ENCODE measurements at regions not wholly inside any gene's neighbourhood (a gene's known extent, or its start where the extent isn't known, plus 50 kb on each side); places are given as distances from the start of the nearest gene placed in this dataset.

DNA sequence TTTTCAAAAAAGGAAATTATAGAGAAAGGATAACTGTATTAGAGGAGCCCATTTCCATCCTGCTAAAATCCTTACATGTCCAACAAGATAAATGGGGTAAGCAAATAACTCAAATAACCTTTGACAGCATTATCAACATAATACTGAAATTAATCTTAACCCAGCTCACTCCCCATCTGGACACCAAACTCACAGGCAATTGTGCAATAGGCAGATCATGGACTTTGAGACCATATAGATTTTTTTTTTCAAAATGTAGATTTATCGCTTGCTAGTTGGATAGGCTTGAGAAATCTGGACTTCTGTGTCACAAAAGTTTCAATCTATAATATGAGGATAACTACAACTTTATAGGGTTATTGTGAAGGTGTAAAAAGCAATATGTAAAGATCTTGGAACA lies 134.4 kb upstream of the ASCC3 start:
- Histone ChIP-seq H3K27ac (ENCODE audit: low read length) (no peak overlapping the region), H3K27me3 (ENCODE audit: control insufficient read depth, insufficient read depth, low read length) (no peaks in the 10 kb centered on the region)

DNA sequence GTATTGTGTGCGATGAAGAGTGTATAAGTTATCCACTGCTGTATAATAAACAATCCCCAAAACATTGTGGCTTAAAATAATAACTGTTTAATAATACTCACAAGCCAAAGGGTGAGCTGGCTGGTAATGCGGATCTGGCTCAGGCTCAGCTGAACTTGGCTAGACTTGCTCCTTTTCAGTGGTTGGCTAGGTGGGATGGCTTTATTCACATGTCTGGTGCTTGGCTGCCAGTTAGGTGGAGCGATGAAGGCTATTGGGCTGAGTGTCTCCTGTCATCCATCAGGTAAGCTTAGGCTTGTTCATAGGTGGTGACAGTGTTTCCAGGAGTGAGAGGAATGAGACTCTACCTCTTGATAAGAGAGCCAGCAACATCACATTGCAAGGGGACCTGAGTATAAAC lies 135.0 kb upstream of the ASCC3 start:
- Histone ChIP-seq H3K27me3 (ENCODE audit: control insufficient read depth, insufficient read depth, low read length) (no peaks in the 10 kb centered on the region), H3K4me3 (ENCODE audit: low read length) (no peak overlapping the region)

More for the DNA sequence above, 134.4 kb upstream of the ASCC3 start:
- Histone ChIP-seq H3K9ac (ENCODE audit: low read length) (no peak overlapping the region), H3K9me3 (ENCODE audit: control insufficient read depth, low read depth, low read length) (no peaks in the 10 kb centered on the region), H3K36me3 (ENCODE audit: control insufficient read depth, low read depth, low read length) (no peaks in the 10 kb centered on the region), H3K4me1 (ENCODE audit: control insufficient read depth, low read depth, low read length) (no peaks in the 10 kb centered on the region), H3K4me3 (ENCODE audit: low read length) (no peak overlapping the region)

DNA sequence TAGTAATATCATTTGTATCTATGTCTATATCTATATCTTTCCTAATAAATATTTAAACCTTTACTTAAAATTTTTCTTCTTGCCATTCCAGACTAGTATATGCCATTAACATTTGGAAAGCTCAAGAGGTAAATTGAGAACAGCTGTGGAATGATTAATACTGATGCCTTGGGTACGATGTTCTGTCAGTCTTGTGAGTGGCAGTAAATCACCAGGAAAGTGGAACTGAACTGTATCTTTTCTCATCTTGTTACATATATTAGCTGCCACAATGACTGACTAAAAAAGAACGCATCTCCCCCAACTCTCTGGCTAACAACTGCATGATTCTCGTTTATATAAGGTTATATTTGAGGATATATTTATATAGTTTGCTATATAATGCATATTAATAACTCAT lies 137.0 kb upstream of the ASCC3 start:
- Histone ChIP-seq H3K4me1 (ENCODE audit: control insufficient read depth, low read depth, low read length) (no peaks in the 10 kb centered on the region), H3K36me3 (ENCODE audit: control insufficient read depth, low read depth, low read length) (no peaks in the 10 kb centered on the region), H3K9me3 (ENCODE audit: control insufficient read depth, low read depth, low read length) (no peaks in the 10 kb centered on the region), H3K27me3 (ENCODE audit: control insufficient read depth, insufficient read depth, low read length) (no peaks in the 10 kb centered on the region), H3K9ac (ENCODE audit: low read length) (no peak overlapping the region), H3K4me3 (ENCODE audit: low read length) (no peak overlapping the region), H3K27ac (ENCODE audit: low read length) (no peak overlapping the region)

More for the DNA sequence above, 135.0 kb upstream of the ASCC3 start:
- Histone ChIP-seq H3K36me3 (ENCODE audit: control insufficient read depth, low read depth, low read length) (no peaks in the 10 kb centered on the region), H3K9me3 (ENCODE audit: control insufficient read depth, low read depth, low read length) (no peaks in the 10 kb centered on the region), H3K27ac (ENCODE audit: low read length) (no peak overlapping the region), H3K9ac (ENCODE audit: low read length) (no peak overlapping the region), H3K4me1 (ENCODE audit: control insufficient read depth, low read depth, low read length) (no peaks in the 10 kb centered on the region)

DNA sequence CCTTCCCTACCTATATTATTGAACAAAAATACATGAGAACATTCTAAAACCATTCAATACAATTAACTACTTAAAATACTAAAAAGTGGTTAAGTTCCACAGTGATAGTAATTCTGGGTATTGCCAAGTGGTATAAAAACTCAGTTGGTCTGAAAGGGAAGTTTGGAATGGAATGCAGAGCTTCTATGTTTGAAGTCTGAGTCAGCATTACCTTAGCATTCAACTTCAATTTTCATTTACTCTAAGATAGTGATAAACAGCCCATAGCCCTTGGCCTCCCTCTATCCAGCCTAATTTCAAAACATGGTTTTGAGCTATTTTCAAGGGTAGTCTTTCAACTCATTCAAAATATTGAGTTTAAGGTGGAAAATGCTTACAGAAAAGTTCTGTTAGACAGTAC lies 140.4 kb upstream of the ASCC3 start:
- Histone ChIP-seq H3K9me3 (ENCODE audit: control insufficient read depth, low read depth, low read length) (no peaks in the 10 kb centered on the region), H3K27me3 (ENCODE audit: control insufficient read depth, insufficient read depth, low read length) (no peaks in the 10 kb centered on the region), H3K4me1 (ENCODE audit: control insufficient read depth, low read depth, low read length) (no peaks in the 10 kb centered on the region), H3K4me3 (ENCODE audit: low read length) (no peak overlapping the region), H3K9ac (ENCODE audit: low read length) (no peak overlapping the region), H3K36me3 (ENCODE audit: control insufficient read depth, low read depth, low read length) (no peaks in the 10 kb centered on the region), H3K27ac (ENCODE audit: low read length) (no peak overlapping the region)

DNA sequence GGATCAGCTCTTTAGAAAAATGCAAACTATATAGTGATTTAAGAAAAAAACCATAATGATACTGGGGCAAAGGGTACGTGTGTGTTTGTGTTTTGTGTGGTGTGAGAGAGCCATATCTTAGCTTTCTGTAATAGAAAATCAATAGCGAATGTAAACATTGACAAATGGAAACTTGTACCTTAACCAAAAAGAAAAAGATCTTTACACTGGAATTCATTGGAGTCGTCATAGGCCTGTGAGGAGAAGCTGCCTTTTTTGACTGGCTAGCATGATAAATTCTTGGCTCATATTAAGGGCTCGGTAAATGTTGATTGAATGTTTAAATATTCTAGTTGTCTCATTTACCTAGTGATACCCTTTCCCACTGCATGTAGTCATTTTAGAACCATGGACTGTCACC lies 161.8 kb upstream of the ASCC3 start:
- no peaks in the 10 kb centered on the region for H3K9me3 ChIP-seq (ENCODE audit: control insufficient read depth, low read depth, low read length)
- no peak overlapping the region for H3K4me3 ChIP-seq (ENCODE audit: low read length)
- H3K9ac ChIP-seq (ENCODE audit: low read length) = no peak overlapping the region
- H3K27ac ChIP-seq (ENCODE audit: low read length) = no peak overlapping the region
- no peaks in the 10 kb centered on the region for H3K36me3 ChIP-seq (ENCODE audit: control insufficient read depth, low read depth, low read length)
- no peaks in the 10 kb centered on the region for H3K27me3 ChIP-seq (ENCODE audit: control insufficient read depth, insufficient read depth, low read length)
- no peaks in the 10 kb centered on the region for H3K4me1 ChIP-seq (ENCODE audit: control insufficient read depth, low read depth, low read length)

DNA sequence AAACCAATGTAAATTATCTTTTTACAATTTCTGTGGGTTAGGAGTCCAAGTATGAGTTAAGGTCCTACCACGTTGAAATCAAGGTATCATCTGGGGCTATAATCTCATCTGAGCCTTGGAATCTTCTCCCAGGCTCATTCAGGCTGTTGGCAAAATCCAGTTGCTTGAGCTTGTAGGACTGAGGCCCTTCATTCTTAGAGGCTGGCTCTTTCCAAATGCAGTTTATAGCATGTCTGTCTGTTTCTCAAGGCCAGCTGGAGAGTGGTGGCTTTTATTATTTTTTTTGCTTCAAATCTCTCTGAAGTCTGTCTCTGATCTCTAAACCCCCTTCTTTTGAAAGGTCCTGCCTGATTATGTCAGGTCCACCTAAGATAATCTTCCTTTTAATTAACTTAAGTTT lies 177.2 kb upstream of the ASCC3 start:
- Histone ChIP-seq H3K27ac (ENCODE audit: low read length) (no peak overlapping the region), H3K9ac (ENCODE audit: low read length) (no peak overlapping the region), H3K36me3 (ENCODE audit: control insufficient read depth, low read depth, low read length) (no peaks in the 10 kb centered on the region), H3K27me3 (ENCODE audit: control insufficient read depth, insufficient read depth, low read length) (no peaks in the 10 kb centered on the region), H3K9me3 (ENCODE audit: control insufficient read depth, low read depth, low read length) (no peaks in the 10 kb centered on the region), H3K4me3 (ENCODE audit: low read length) (no peak overlapping the region), H3K4me1 (ENCODE audit: control insufficient read depth, low read depth, low read length) (no peaks in the 10 kb centered on the region)

DNA sequence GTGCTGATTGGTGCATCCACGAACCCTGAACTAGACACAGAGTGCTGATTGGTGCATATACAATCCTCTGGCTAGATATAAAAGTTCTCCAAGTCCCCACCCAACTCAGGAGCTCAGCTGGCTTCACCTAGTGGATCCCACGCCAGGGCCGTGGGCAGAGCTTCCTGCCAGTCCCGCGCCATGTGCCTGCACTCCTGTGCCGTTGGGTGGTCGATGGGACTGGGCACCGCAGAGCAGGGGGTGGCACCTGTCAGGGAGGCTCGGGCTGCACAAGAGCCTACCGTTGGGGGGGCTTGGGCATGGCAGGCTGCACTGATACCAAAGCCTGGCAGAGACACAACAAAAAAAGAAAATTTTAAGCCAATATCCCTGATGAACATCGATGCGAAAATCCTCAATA lies 185.4 kb upstream of the ASCC3 start:
- Histone ChIP-seq H3K27me3 (ENCODE audit: control insufficient read depth, insufficient read depth, low read length) (no peaks in the 10 kb centered on the region), H3K9me3 (ENCODE audit: control insufficient read depth, low read depth, low read length) (no peaks in the 10 kb centered on the region), H3K4me1 (ENCODE audit: control insufficient read depth, low read depth, low read length) (no peaks in the 10 kb centered on the region), H3K36me3 (ENCODE audit: control insufficient read depth, low read depth, low read length) (no peaks in the 10 kb centered on the region), H3K27ac (ENCODE audit: low read length) (no peak overlapping the region), H3K9ac (ENCODE audit: low read length) (no peak overlapping the region), H3K4me3 (ENCODE audit: low read length) (no peak overlapping the region)

DNA sequence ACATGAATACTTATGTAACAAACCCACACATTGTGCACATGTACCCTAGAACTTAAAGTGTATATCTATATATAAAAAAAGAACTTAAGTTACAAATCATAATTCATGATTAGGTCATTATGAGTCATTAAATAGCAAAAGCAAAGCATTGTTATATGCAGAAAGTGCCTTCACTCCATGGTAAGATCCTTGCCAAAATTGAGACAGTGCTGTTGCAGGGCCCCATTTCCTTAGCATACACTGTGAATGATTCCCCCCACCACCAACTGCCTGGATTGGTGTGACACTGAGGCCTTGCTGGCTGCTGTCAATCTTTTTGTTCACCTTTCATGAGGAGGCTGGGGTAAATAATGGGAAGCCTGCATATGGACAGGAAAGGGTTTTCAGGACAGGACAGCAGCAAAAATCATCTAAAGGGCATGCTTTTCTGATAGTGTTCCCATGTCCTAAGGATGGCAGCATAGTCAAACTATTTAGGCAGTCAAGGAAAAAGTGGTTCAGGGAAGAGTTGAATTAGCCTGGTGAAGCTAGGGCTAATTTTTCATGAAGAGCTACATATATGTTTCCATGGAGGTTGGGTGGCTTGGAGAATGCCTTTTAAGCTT lies 188.2 kb upstream of the ASCC3 start:
- Histone ChIP-seq H3K27me3 (ENCODE audit: control insufficient read depth, insufficient read depth, low read length) (no peaks in the 10 kb centered on the region), H3K36me3 (ENCODE audit: control insufficient read depth, low read depth, low read length) (no peaks in the 10 kb centered on the region), H3K9me3 (ENCODE audit: control insufficient read depth, low read depth, low read length) (no peaks in the 10 kb centered on the region), H3K4me3 (ENCODE audit: low read length) (no peak overlapping the region), H3K9ac (ENCODE audit: low read length) (no peak overlapping the region), H3K27ac (ENCODE audit: low read length) (no peak overlapping the region), H3K4me1 (ENCODE audit: control insufficient read depth, low read depth, low read length) (no peaks in the 10 kb centered on the region)

DNA sequence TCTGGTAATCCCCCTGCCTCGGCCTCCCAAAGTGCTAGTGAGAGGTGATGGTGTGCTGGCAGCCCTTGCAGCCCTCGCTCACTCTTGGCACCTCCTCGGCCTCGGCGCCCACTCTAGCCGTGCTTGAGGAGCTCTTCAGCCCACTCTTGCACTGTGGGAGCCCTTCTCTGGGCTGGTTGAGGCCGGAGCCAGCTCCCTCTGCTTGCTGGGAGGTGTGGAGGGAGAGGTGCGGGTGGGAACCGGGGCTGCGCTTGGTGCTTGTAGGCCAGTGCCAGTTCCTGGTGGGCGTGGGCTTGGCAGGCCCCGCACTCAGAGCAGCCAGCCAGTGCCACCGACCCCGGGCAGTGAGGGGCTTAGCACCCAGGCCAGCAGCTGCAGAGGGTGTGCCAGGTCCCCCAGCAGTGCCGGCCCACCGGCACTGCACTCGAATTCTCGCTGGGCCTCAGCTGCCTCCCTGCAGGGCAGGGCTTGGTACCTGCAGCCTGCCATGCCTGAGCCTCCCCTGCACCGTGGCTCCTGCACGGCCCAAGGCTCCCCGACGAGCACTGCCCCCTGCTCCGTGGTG lies 189.0 kb upstream of the ASCC3 start:
- H3K4me3 ChIP-seq (ENCODE audit: low read length) = no peak overlapping the region
- no peaks in the 10 kb centered on the region for H3K27me3 ChIP-seq (ENCODE audit: control insufficient read depth, insufficient read depth, low read length)
- no peaks in the 10 kb centered on the region for H3K4me1 ChIP-seq (ENCODE audit: control insufficient read depth, low read depth, low read length)
- H3K27ac ChIP-seq (ENCODE audit: low read length) = no peak overlapping the region
- no peak overlapping the region for H3K9ac ChIP-seq (ENCODE audit: low read length)
- no peaks in the 10 kb centered on the region for H3K9me3 ChIP-seq (ENCODE audit: control insufficient read depth, low read depth, low read length)
- no peaks in the 10 kb centered on the region for H3K36me3 ChIP-seq (ENCODE audit: control insufficient read depth, low read depth, low read length)

DNA sequence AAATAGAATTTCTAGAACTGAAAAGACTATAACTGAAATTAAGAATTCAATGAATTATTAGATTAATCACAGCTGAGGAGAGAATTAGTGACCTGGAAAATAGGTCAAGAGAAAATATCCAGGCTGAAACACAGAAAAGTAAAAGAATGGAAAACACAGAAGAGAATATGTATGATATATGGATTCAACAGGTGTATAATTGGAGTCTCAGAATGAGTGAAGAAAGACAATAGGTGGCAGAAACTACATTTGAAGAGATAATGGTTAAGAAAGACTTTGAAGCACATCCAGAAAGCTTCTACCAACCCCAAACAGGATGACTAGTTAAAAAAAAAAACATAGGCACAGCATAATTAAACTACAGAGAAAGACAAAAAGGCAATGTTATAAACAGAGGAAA lies 196.2 kb upstream of the ASCC3 start:
- no peaks in the 10 kb centered on the region for H3K4me1 ChIP-seq (ENCODE audit: control insufficient read depth, low read depth, low read length)
- H3K9me3 ChIP-seq (ENCODE audit: control insufficient read depth, low read depth, low read length) = peaks cover 2% of the 10 kb centered on the region
- H3K9ac ChIP-seq (ENCODE audit: low read length) = no peak overlapping the region
- no peaks in the 10 kb centered on the region for H3K27me3 ChIP-seq (ENCODE audit: control insufficient read depth, insufficient read depth, low read length)
- H3K4me3 ChIP-seq (ENCODE audit: low read length) = no peak overlapping the region
- H3K36me3 ChIP-seq (ENCODE audit: control insufficient read depth, low read depth, low read length) = no peaks in the 10 kb centered on the region
- H3K27ac ChIP-seq (ENCODE audit: low read length) = no peak overlapping the region

DNA sequence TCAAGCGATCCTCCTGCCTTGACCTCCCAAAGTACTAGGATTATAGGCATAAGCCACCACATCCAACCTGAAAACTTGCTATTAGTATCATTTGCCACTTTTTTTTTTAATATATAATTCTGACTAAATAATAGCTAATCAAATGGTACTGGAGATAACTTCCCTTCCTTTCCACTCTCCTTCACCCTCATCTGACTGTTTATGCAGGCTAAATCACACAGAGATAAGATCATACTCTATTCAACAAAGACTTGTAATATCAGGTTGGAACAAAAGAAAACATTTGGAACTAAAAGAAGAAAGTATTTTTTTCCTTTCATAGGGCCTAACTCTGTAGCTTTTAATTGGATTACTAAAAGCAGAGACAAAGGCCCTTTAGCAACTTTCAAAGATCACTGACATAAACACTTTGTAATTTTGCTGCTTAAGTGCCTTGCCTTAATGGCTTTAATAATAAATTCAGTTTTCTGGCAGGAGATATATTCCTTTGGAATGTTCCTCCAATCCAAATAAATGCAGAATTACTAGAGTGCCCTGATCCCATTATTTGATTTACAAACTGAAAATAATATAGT lies 198.7 kb upstream of the ASCC3 start:
- Histone ChIP-seq H3K36me3 (ENCODE audit: control insufficient read depth, low read depth, low read length) (no peaks in the 10 kb centered on the region), H3K4me3 (ENCODE audit: low read length) (no peak overlapping the region), H3K9ac (ENCODE audit: low read length) (no peak overlapping the region), H3K9me3 (ENCODE audit: control insufficient read depth, low read depth, low read length) (peaks cover 2% of the 10 kb centered on the region), H3K27me3 (ENCODE audit: control insufficient read depth, insufficient read depth, low read length) (no peaks in the 10 kb centered on the region), H3K27ac (ENCODE audit: low read length) (no peak overlapping the region), H3K4me1 (ENCODE audit: control insufficient read depth, low read depth, low read length) (peaks cover 18% of the 10 kb centered on the region)

DNA sequence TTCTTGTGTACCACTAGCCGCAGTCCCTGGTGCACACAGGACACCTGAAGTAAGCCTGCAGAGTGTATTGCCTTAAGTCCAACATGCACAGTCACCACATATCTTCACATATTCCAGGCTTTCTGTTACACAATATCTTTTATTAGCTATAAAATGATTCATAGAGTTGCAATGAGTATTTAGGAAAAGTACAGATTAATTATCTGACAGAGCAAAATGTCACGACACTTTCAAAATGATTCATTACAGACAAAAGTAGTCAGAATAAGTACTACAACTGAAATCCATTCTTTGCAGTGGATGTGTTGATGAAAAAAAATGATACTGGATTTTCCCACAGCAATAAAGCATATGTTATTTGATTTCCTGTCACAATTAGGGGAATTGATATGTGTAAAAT lies 199.5 kb upstream of the ASCC3 start:
- no peaks in the 10 kb centered on the region for H3K36me3 ChIP-seq (ENCODE audit: control insufficient read depth, low read depth, low read length)
- no peak overlapping the region for H3K4me3 ChIP-seq (ENCODE audit: low read length)
- H3K4me1 ChIP-seq (ENCODE audit: control insufficient read depth, low read depth, low read length) = peaks cover 26% of the 10 kb centered on the region
- no peak overlapping the region for H3K9ac ChIP-seq (ENCODE audit: low read length)
- H3K27me3 ChIP-seq (ENCODE audit: control insufficient read depth, insufficient read depth, low read length) = no peaks in the 10 kb centered on the region
- no peak overlapping the region for H3K27ac ChIP-seq (ENCODE audit: low read length)
- H3K9me3 ChIP-seq (ENCODE audit: control insufficient read depth, low read depth, low read length) = peaks cover 2% of the 10 kb centered on the region

All from iPS-18a (cell line).